ENCODE measurements at regions not wholly inside any gene's neighbourhood (a gene's known extent, or its start where the extent isn't known, plus 50 kb on each side); places are given as distances from the start of the nearest gene placed in this dataset.

DNA sequence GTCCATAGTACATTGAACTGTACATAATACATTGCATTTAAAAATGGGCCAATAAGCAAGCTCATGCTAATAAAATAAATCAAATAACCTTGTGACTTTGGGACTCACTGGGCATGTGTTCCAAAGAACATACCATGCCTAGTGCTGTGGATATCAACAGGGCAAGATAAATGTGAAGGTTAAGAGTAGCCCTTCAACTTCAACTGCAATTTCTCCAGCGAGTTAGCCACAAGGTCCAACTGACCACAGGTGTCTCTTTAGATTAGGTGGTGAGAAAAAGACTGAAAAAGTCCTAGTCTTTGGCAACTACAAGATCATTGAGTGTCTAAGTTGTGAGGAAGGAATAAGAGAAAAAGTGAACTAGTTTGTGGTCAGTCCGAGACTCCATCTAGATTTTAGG is 78.3 kb upstream of the ATP11B start:
- TF ChIP-seq, protein P1, sequence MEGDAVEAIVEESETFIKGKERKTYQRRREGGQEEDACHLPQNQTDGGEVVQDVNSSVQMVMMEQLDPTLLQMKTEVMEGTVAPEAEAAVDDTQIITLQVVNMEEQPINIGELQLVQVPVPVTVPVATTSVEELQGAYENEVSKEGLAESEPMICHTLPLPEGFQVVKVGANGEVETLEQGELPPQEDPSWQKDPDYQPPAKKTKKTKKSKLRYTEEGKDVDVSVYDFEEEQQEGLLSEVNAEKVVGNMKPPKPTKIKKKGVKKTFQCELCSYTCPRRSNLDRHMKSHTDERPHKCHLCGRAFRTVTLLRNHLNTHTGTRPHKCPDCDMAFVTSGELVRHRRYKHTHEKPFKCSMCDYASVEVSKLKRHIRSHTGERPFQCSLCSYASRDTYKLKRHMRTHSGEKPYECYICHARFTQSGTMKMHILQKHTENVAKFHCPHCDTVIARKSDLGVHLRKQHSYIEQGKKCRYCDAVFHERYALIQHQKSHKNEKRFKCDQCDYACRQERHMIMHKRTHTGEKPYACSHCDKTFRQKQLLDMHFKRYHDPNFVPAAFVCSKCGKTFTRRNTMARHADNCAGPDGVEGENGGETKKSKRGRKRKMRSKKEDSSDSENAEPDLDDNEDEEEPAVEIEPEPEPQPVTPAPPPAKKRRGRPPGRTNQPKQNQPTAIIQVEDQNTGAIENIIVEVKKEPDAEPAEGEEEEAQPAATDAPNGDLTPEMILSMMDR (IDR thresholded peaks at IDR 0.05) = no peak
- no peak for TF ChIP-seq SIN3A (IDR thresholded peaks at IDR 0.05; ENCODE audit: borderline replicate concordance, insufficient read depth, low read depth, low read length)

All from Panc1 (cell line).